ENCODE measurements at regions not wholly inside any gene's neighbourhood (a gene's known extent, or its start where the extent isn't known, plus 50 kb on each side); places are given as distances from the start of the nearest gene placed in this dataset.

GRCh38 chr12:126112141-126112540 is 1046.9 kb downstream of the AACS start:
- TF ChIP-seq ZNF263 (CRISPR knock-in tag; IDR thresholded peaks at IDR 0.05; ENCODE audit: low read depth) (no peak), CTCF (IDR thresholded peaks at IDR 0.05) (no peak), NR3C1 (CRISPR knock-in tag; conservative IDR thresholded peaks at IDR 0.05; ENCODE audit: low read depth) (no peak), CREM (CRISPR knock-in tag; IDR thresholded peaks at IDR 0.05) (no peak), FOXJ3 (CRISPR knock-in tag; IDR thresholded peaks at IDR 0.05; ENCODE audit: borderline replicate concordance) (no peak), ATF3 (CRISPR knock-in tag; conservative IDR thresholded peaks at IDR 0.05) (no peak), E2F5 (CRISPR knock-in tag; IDR thresholded peaks at IDR 0.05) (no peak), ETV6 (CRISPR knock-in tag; IDR thresholded peaks at IDR 0.05) (no peak), HMGXB4 (CRISPR knock-in tag; IDR thresholded peaks at IDR 0.05) (no peak), USF2 (CRISPR knock-in tag; IDR thresholded peaks at IDR 0.05) (no peak)
